Stimulated activated CD4-positive, alpha-beta T cell treated with anti-CD3 and anti-CD28 coated beads, Interleukin-1b, Interleukin-23, amount 100 ng/mL, for 1 hour (primary cell): ENCODE measurements at regions not wholly inside any gene's neighbourhood (a gene's known extent, or its start where the extent isn't known, plus 50 kb on each side); places are given as distances from the start of the nearest gene placed in this dataset.
"Not testable (repeated sequence)": the region's sequence is repeated elsewhere in the genome, so short reads cannot be mapped to it uniquely, and the experiment has no call there.

Experiments
- DNase-seq, 2 donors: peaks; one replicate each; pipeline ENCODE4 v3.0.0-alpha.2; 2020; ENCODE audit warnings: low read depth in 2 of 2

DNA sequence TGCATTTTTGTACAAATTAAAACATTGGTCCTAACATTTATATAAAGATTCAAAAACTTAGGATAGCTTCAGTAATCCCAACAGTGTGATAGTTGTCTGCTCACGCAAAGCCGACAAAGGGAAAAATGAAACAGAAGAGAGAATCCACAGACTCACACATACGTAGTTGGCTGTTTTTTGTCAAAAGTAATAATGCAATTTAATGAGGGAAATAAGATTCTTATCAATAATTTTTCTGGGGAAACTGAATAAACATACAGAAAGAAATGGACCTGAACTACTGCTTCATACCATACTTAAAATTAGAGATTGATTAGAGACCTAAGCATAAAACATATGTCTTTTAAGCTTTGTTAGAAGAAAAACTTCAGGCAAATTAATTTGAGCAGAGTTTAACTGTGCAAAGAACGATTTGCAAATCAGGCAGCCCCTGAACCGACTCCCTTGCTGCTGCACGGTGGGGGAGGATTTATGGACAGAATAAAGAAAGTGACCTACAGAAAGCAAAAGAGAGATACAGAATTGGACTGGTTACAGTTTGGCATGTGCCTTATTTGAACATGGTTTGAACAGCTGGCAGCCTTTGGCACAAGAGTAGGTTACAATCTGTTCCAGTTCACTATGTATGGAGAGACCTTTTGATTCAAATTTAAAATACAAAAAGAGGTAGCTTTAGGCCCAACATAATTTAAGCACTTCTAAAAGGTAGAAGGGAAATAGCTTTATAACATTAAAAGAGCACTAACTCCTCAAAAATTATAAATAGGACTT lies 64.9 kb upstream of the CTSV start:
- DNase-seq, result not testable (repeated sequence)

DNA sequence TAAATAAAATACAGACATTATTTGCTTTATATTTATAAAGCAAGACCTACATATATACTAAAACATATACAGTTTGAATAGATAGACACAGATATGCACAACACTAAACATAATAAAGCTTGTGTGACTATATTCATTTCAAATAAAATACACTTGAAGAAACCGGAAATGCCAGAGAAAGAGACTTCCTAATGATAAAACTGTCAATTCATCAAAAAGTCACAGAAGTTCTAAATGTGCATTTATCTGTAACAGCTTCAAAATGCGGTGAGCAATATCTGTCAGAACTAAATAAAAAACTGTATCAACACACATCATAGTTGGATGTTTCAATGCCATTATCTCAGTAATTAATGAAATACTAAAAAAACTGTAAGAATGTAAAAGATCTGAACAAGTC lies 60.6 kb upstream of the CTSV start:
- DNase-seq, result not testable (repeated sequence)

DNA sequence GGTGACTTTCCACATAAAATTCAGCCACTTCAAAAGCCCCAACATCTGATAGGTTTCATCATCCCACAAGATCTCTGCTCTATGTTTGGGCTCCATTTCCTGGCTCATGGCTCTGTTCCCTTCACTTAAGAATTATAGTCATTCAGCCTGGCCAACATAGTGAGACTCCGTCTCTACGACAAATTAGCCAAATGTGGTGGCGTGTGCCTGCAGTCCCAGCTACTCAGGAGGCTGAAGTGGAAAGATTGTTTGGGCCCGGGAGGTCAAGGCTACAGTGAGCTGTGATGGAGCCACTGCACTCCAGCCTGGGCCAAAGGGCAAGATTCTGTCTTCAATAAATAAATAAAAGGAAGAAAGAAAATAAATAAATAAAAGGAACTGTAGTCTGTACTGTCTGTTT lies 57.9 kb upstream of the CTSV start:
- DNase-seq, result no peak

DNA sequence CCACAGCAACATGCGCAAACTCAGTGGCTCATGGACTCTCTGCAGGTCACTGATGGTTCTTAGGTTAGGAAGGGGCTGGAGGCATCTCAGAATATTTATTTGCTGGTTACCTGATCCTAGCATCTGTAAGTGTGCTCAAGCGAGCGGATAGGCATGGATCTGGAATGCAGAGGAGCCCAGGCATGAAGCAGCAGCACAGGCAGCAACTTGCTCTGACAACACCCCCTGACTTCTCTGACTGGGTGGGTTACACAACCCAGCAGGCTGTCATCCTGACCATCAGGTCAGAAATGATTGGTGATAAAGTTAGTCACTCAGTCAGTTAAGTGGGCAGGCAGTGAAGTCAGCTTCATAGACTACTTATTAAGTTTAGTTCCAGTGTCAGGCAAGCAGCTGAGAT lies 50.4 kb upstream of the CTSV start:
- not testable (repeated sequence) for DNase-seq
